NCI-H226 (cell line): ENCODE measurements at regions not wholly inside any gene's neighbourhood (a gene's known extent, or its start where the extent isn't known, plus 50 kb on each side); places are given as distances from the start of the nearest gene placed in this dataset.
"Not testable (repeated sequence)": the region's sequence is repeated elsewhere in the genome, so short reads cannot be mapped to it uniquely, and the experiment has no call there.

Experiments
- DNase-seq: peaks from one replicate; pipeline ENCODE4 v3.0.0-alpha.2; 2015

GRCh38 chr14:105581551-105582341 is 55.4 kb downstream of the TMEM121 start:
- no peak for DNase-seq

- no peak for DNase-seq
Observed at GRCh38 chr14:105582639-105583038, 56.3 kb downstream of the TMEM121 start.

GRCh38 chr14:105583914-105584313 is 57.5 kb downstream of the TMEM121 start:
- not testable (repeated sequence) for DNase-seq

GRCh38 chr14:105585290-105585689 is 58.9 kb downstream of the TMEM121 start:
- not testable (repeated sequence) for DNase-seq

GRCh38 chr14:105585722-105586121 is 59.3 kb downstream of the TMEM121 start:
- DNase-seq, result not testable (repeated sequence)

GRCh38 chr14:105586144-105586872 is 59.9 kb downstream of the TMEM121 start:
- DNase-seq, result not testable (repeated sequence)

GRCh38 chr14:105587034-105587433 is 60.7 kb downstream of the TMEM121 start:
- not testable (repeated sequence) for DNase-seq

- DNase-seq, result not testable (repeated sequence)
Observed at GRCh38 chr14:105587482-105588235, 61.3 kb downstream of the TMEM121 start.

- DNase-seq, result no peak
Observed at GRCh38 chr14:105588236-105588860, 62.0 kb downstream of the TMEM121 start.

GRCh38 chr14:105589161-105589925 is 63.0 kb downstream of the TMEM121 start:
- DNase-seq, result no peak

- DNase-seq, result not testable (repeated sequence)
Observed at GRCh38 chr14:105589926-105590185, 63.5 kb downstream of the TMEM121 start.

- DNase-seq, result no peak
Observed at GRCh38 chr14:105591052-105591451, 64.7 kb downstream of the TMEM121 start.

GRCh38 chr14:105591792-105592341 is 65.5 kb downstream of the TMEM121 start:
- DNase-seq, result not testable (repeated sequence)

GRCh38 chr14:105592646-105593045 is 66.3 kb downstream of the TMEM121 start:
- not testable (repeated sequence) for DNase-seq

- DNase-seq, result not testable (repeated sequence)
Observed at GRCh38 chr14:105595346-105595745, 69.0 kb downstream of the TMEM121 start.

GRCh38 chr14:105596374-105596773 is 70.0 kb downstream of the TMEM121 start:
- DNase-seq, result not testable (repeated sequence)

- not testable (repeated sequence) for DNase-seq
Observed at GRCh38 chr14:105598040-105598763, 71.8 kb downstream of the TMEM121 start.

- DNase-seq, result not testable (repeated sequence)
Observed at GRCh38 chr14:105598925-105599586, 72.7 kb downstream of the TMEM121 start.

- DNase-seq, result not testable (repeated sequence)
Observed at GRCh38 chr14:105600195-105600938, 74.0 kb downstream of the TMEM121 start.

- no peak for DNase-seq
Observed at GRCh38 chr14:105600939-105601359, 74.6 kb downstream of the TMEM121 start.
